H9 (cell line): ENCODE measurements at regions not wholly inside any gene's neighbourhood (a gene's known extent, or its start where the extent isn't known, plus 50 kb on each side); places are given as distances from the start of the nearest gene placed in this dataset.

Experiments used
- DNase-seq: peaks from one replicate; pipeline ENCODE4 v3.0.0-alpha.2; 2017
- H2AFZ ChIP-seq: one replicate; pipeline ENCODE4 v1.6.1; 2013; ENCODE audit warnings: mild to moderate bottlenecking, low read length, control low read depth, moderate library complexity
- H2AK5ac ChIP-seq: 2 replicates; pipeline ENCODE4 v1.6.1; 2013; ENCODE audit warnings: low read length, control low read depth, mixed read lengths; ENCODE audit not compliant: insufficient read length
- H2BK120ac ChIP-seq: one replicate; pipeline ENCODE4 v1.6.1; 2013; ENCODE audit warnings: low read depth, mild to moderate bottlenecking, low read length, control low read depth, inconsistent platforms; ENCODE audit not compliant: poor library complexity, severe bottlenecking
- H2BK12ac ChIP-seq: 2 replicates; pipeline ENCODE4 v1.6.1; 2013; ENCODE audit warnings: low read length, control low read depth, mixed read lengths, low read depth; ENCODE audit not compliant: insufficient read length
- H2BK15ac ChIP-seq: 2 replicates; pipeline ENCODE4 v1.6.1; 2013; ENCODE audit warnings: low read depth, low read length, control low read depth
- H2BK20ac ChIP-seq: one replicate; pipeline ENCODE4 v1.6.1; 2013; ENCODE audit warnings: low read depth, mild to moderate bottlenecking, low read length, control low read depth, inconsistent platforms; ENCODE audit not compliant: poor library complexity, severe bottlenecking
- H2BK5ac ChIP-seq: 2 replicates; pipeline ENCODE4 v1.6.1; 2013; ENCODE audit warnings: low read length, control low read depth, mixed read lengths; ENCODE audit not compliant: insufficient read length
- H3K14ac ChIP-seq: 2 replicates; pipeline ENCODE4 v1.6.1; 2013; ENCODE audit warnings: low read length, control low read depth; ENCODE audit not compliant: insufficient read depth
- H3K18ac ChIP-seq: 2 replicates; pipeline ENCODE4 v1.6.1; 2013; ENCODE audit warnings: low read depth, mild to moderate bottlenecking, mixed read lengths, low read length, control low read depth; ENCODE audit not compliant: insufficient read length
- H3K23ac ChIP-seq: 2 replicates; pipeline ENCODE4 v1.6.1; 2013; ENCODE audit warnings: low read length, control low read depth, mixed read lengths, low read depth; ENCODE audit not compliant: insufficient read length
- H3K23me2 ChIP-seq: 2 replicates; pipeline ENCODE4 v1.6.1; 2013; ENCODE audit warnings: low read depth, mild to moderate bottlenecking, mixed read lengths, low read length, control low read depth; ENCODE audit not compliant: insufficient read length, poor library complexity, severe bottlenecking
- H3K27ac ChIP-seq: 2 replicates; pipeline ENCODE4 v1.5.1; 2013; ENCODE audit warnings: low read length, control low read depth, mixed read lengths, low read depth; ENCODE audit not compliant: insufficient read length
- H3K27me3 ChIP-seq: 2 replicates; pipeline ENCODE4 v1.6.1; 2013; ENCODE audit warnings: low read length, control low read depth, inconsistent platforms; ENCODE audit not compliant: insufficient read depth
- H3K4ac ChIP-seq: 2 replicates; pipeline ENCODE4 v1.6.1; 2013; ENCODE audit warnings: low read depth, mild to moderate bottlenecking, control low read depth, inconsistent platforms, low read length, moderate library complexity
- H3K4me1 ChIP-seq: 2 replicates; pipeline ENCODE4 v1.6.1; 2013; ENCODE audit warnings: low read length, control low read depth, inconsistent platforms; ENCODE audit not compliant: insufficient read depth
- H3K4me2 ChIP-seq: 2 replicates; pipeline ENCODE4 v1.6.1; 2013; ENCODE audit warnings: low read length, control low read depth, mixed read lengths; ENCODE audit not compliant: insufficient read length, insufficient read depth
- H3K56ac ChIP-seq: 2 replicates; pipeline ENCODE4 v1.6.1; 2013; ENCODE audit warnings: low read depth, mild to moderate bottlenecking, mixed read lengths, low read length, control low read depth; ENCODE audit not compliant: insufficient read length
- H3K79me1 ChIP-seq: 2 replicates; pipeline ENCODE4 v1.6.1; 2013; ENCODE audit warnings: low read depth, mild to moderate bottlenecking, moderate library complexity, low read length, control low read depth, inconsistent platforms; ENCODE audit not compliant: insufficient read depth, poor library complexity, severe bottlenecking
- H3K79me2 ChIP-seq: 2 replicates; pipeline ENCODE4 v1.6.1; 2013; ENCODE audit warnings: low read length, control low read depth, inconsistent platforms; ENCODE audit not compliant: insufficient read depth
- H3K9ac ChIP-seq: 2 replicates; pipeline ENCODE4 v1.6.1; 2013; ENCODE audit warnings: low read length, control low read depth, mixed read lengths; ENCODE audit not compliant: insufficient read length; ENCODE audit errors: extremely low read depth
- H3K9me3 ChIP-seq: one replicate; pipeline ENCODE4 v1.6.1; 2013; ENCODE audit warnings: low read depth, low read length, inconsistent platforms; ENCODE audit not compliant: control insufficient read depth
- H3T11ph ChIP-seq: one replicate; pipeline ENCODE4 v1.6.1; 2013; ENCODE audit warnings: mild to moderate bottlenecking, low read length, control low read depth, inconsistent platforms
- H4K20me1 ChIP-seq: one replicate; pipeline ENCODE4 v1.6.1; 2013; ENCODE audit not compliant: control insufficient read depth, insufficient read length, insufficient read depth
- H4K5ac ChIP-seq: 2 replicates; pipeline ENCODE4 v1.6.1; 2013; ENCODE audit warnings: low read depth, mild to moderate bottlenecking, mixed read lengths, low read length, control low read depth; ENCODE audit not compliant: insufficient read length
- H4K8ac ChIP-seq: replicated peaks from 2 replicates; pipeline ENCODE4 v1.6.1; 2013; ENCODE audit warnings: low read length, control low read depth, mixed read lengths, low read depth; ENCODE audit not compliant: insufficient read length
- H4K91ac ChIP-seq: 2 replicates; pipeline ENCODE4 v1.6.1; 2013; ENCODE audit warnings: low read depth, mild to moderate bottlenecking, moderate library complexity, mixed read lengths, low read length, control low read depth; ENCODE audit not compliant: insufficient read length
- H3K27ac Mint-ChIP-seq, 3 experiments: 2 replicates in 2 of 3; 3 replicates in 1 of 3; pipeline ENCODE4 v1.8.0; 2020 to 2021; ENCODE audit warnings: mixed read lengths in 3 of 3, mild to moderate bottlenecking in 1 of 3, moderate library complexity in 1 of 3
- H3K27me3 Mint-ChIP-seq: 2 replicates; pipeline ENCODE4 v1.8.0; 2021; ENCODE audit warnings: low read depth, mild to moderate bottlenecking, moderate library complexity, mixed read lengths
- H3K36me3 Mint-ChIP-seq, 3 experiments: 2 replicates in 2 of 3; 3 replicates in 1 of 3; pipeline ENCODE4 v1.8.0; 2020 to 2021; ENCODE audit warnings: low read depth in 3 of 3, mixed read lengths in 3 of 3; ENCODE audit not compliant: insufficient read depth in 1 of 3
- H3K4me1 Mint-ChIP-seq, 2 experiments: 2 replicates each; pipeline ENCODE4 v1.8.0; 2020; ENCODE audit warnings: mixed read lengths in 2 of 2
- H3K4me3 Mint-ChIP-seq, 2 experiments: 2 replicates in 1 of 2; 3 replicates in 1 of 2; pipeline ENCODE4 v1.8.0; 2020 to 2021; ENCODE audit warnings: mild to moderate bottlenecking in 2 of 2, mixed read lengths in 2 of 2, moderate library complexity in 1 of 2
- H3K9me3 Mint-ChIP-seq, 2 experiments: 2 replicates in 1 of 2; 3 replicates in 1 of 2; pipeline ENCODE4 v1.8.0; 2020; ENCODE audit warnings: mild to moderate bottlenecking in 2 of 2, mixed read lengths in 2 of 2, moderate library complexity in 1 of 2
- CTCF ChIP-seq: fragments of 200-600 bp; sonication (generic); conservative IDR thresholded peaks from 3 replicates; pipeline ENCODE4 v1.8.0; 2021; ENCODE audit warnings: antibody characterized with exemption, mild to moderate bottlenecking
- WGBS: extraction: QIAGEN DNeasy Blood & Tissue Kit; methylation state at CpG from one replicate; pipeline ENCODE4 v1.1.7; 2013; ENCODE audit warnings: missing lambda C conversion rate, low lambda C conversion rate, mixed read lengths; ENCODE audit not compliant: insufficient read length; ENCODE audit errors: extremely low coverage; 5-methylcytosine and 5-hydroxymethylcytosine counted together

DNA sequence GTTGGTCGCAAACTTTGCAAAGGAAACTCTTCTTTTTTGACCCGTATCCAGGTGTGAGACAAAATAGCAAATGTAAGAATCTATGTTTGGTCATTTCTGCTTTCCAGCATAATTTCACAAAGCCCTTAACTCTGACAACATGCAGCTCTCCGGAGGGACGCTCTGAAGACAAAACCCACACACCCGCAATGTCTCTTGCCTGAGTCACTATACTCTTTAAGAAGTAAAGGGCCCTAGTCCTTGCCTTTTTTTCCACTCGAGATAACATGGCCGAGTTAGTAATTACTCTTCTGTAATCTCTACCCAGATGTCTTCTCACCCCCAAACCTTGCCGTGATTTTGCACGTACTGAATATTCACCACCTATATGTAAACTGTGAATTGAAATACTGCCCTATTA, 115.7 kb upstream of the ADAMTS9 start:
- no peak overlapping the region for H2BK12ac ChIP-seq
- H3K9ac ChIP-seq, result no peak overlapping the region
- no peak overlapping the region for H2AFZ ChIP-seq
- no peaks in the 10 kb centered on the region for H3K79me1 ChIP-seq
- H3K4me3 Mint-ChIP-seq, result no peak overlapping the region
- H3K27me3 ChIP-seq, result no peaks in the 10 kb centered on the region
- no peak overlapping the region for H3K23ac ChIP-seq
- H3K4ac ChIP-seq, result no peak overlapping the region
- H3K56ac ChIP-seq, result no peak overlapping the region
- peaks cover 11% of the 10 kb centered on the region for H3K27me3 Mint-ChIP-seq
- no peak overlapping the region for H4K5ac ChIP-seq
- H3K14ac ChIP-seq, result no peak overlapping the region
- no peak overlapping the region for H2BK120ac ChIP-seq
- H4K20me1 ChIP-seq, result no peaks in the 10 kb centered on the region
- no peaks in the 10 kb centered on the region for H3K36me3 Mint-ChIP-seq
- no peak overlapping the region for H3K27ac Mint-ChIP-seq
- H3K79me2 ChIP-seq, result no peaks in the 10 kb centered on the region
- H3K4me1 ChIP-seq, result no peaks in the 10 kb centered on the region
- H4K91ac ChIP-seq, result no peak overlapping the region
- H3K9me3 ChIP-seq, result no peaks in the 10 kb centered on the region
- H2BK15ac ChIP-seq, result no peak overlapping the region
- H3K18ac ChIP-seq, result no peak overlapping the region
- no peak overlapping the region for H2BK20ac ChIP-seq
- WGBS, result no CpG with 5 or more reads among the region's 9 CpGs
- no peak overlapping the region for H2BK5ac ChIP-seq
- no peak overlapping the region for H3K27ac ChIP-seq
- no peak for DNase-seq
- H3K9me3 Mint-ChIP-seq, result no peaks in the 10 kb centered on the region
- no peak overlapping the region for H3T11ph ChIP-seq
- H3K23me2 ChIP-seq, result no peaks in the 10 kb centered on the region
- H3K4me1 Mint-ChIP-seq, result peaks cover 5% of the 10 kb centered on the region in 2 experiments; a peak in 2 of 4 replicates
- no peak overlapping the region for H4K8ac ChIP-seq
- H2AK5ac ChIP-seq, result no peak overlapping the region
- TF ChIP-seq CTCF, result no peak
- no peak overlapping the region for H3K4me2 ChIP-seq
